Hepatocyte (in vitro differentiated cells): ENCODE measurements at regions not wholly inside any gene's neighbourhood (a gene's known extent, or its start where the extent isn't known, plus 50 kb on each side); places are given as distances from the start of the nearest gene placed in this dataset.

Experiments
- DNase-seq: peaks from one replicate; pipeline ENCODE4 v3.0.0-alpha.2; 2016; ENCODE audit warnings: low spot score
- H2AFZ ChIP-seq: fragments of 200-600 bp; sonication (generic); 2 replicates; pipeline ENCODE4 v1.6.0; 2016; ENCODE audit warnings: antibody characterized with exemption, mild to moderate bottlenecking
- H3K27ac ChIP-seq: fragments of 200-600 bp; sonication (generic); 2 replicates; pipeline ENCODE4 v1.5.1; 2016; ENCODE audit warnings: mild to moderate bottlenecking
- H3K27me3 ChIP-seq: fragments of 200-600 bp; sonication (generic); 2 replicates; pipeline ENCODE4 v1.6.1; 2016
- H3K36me3 ChIP-seq: fragments of 200-600 bp; sonication (generic); replicated peaks from 2 replicates; pipeline ENCODE4 v1.5.1; 2016; ENCODE audit warnings: low read depth; ENCODE audit not compliant: insufficient read depth
- H3K4me1 ChIP-seq: fragments of 200-600 bp; sonication (generic); 2 replicates; pipeline ENCODE4 v1.5.1; 2016; ENCODE audit warnings: mild to moderate bottlenecking, moderate library complexity; ENCODE audit not compliant: insufficient read depth
- H3K4me2 ChIP-seq: fragments of 200-600 bp; sonication (generic); 2 replicates; pipeline ENCODE4 v1.6.0; 2016
- H3K4me3 ChIP-seq: fragments of 200-600 bp; sonication (generic); 2 replicates; pipeline ENCODE4 v1.5.1; 2016; ENCODE audit warnings: mild to moderate bottlenecking
- H3K79me2 ChIP-seq: fragments of 200-600 bp; sonication (generic); 2 replicates; pipeline ENCODE4 v1.6.0; 2017; ENCODE audit warnings: mild to moderate bottlenecking
- H3K9me2 ChIP-seq: fragments of 200-600 bp; sonication (generic); replicated peaks from 2 replicates; pipeline ENCODE4 v1.6.0; 2017; ENCODE audit warnings: mild to moderate bottlenecking; ENCODE audit not compliant: insufficient read depth
- H3K9me3 ChIP-seq: fragments of 200-600 bp; sonication (generic); 2 replicates; pipeline ENCODE4 v1.5.1; 2016; ENCODE audit warnings: low read depth, mild to moderate bottlenecking
- H4K20me1 ChIP-seq: fragments of 200-600 bp; sonication (generic); 2 replicates; pipeline ENCODE4 v1.6.0; 2016; ENCODE audit warnings: mild to moderate bottlenecking; ENCODE audit not compliant: insufficient read depth, poor library complexity, severe bottlenecking
- EZH2 ChIP-seq: fragments of 200-600 bp; sonication (generic); IDR thresholded peaks from 2 replicates; pipeline ENCODE4 v1.6.1; 2016; ENCODE audit warnings: antibody characterized with exemption, mild to moderate bottlenecking, borderline replicate concordance
- EZH2phosphoT487 ChIP-seq: fragments of 200-600 bp; sonication (generic); IDR thresholded peaks from one replicate; pipeline ENCODE4 v1.6.1; 2018; ENCODE audit warnings: antibody characterized with exemption, mild to moderate bottlenecking, low read depth, moderate library complexity; ENCODE audit not compliant: unreplicated experiment, severe bottlenecking
- WGBS: methylation state at CpG from one replicate; pipeline ENCODE4 v1.1.6; 2016; ENCODE audit warnings: low lambda C conversion rate; ENCODE audit errors: missing lambda C conversion rate; 5-methylcytosine and 5-hydroxymethylcytosine counted together
- TF ChIP-seq, protein P1 (sequence below): fragments of 200-600 bp; sonication (generic); IDR thresholded peaks from 2 replicates; pipeline ENCODE4 v1.5.1; 2016; ENCODE audit warnings: antibody characterized with exemption, mild to moderate bottlenecking; ENCODE audit not compliant: poor library complexity

DNA sequence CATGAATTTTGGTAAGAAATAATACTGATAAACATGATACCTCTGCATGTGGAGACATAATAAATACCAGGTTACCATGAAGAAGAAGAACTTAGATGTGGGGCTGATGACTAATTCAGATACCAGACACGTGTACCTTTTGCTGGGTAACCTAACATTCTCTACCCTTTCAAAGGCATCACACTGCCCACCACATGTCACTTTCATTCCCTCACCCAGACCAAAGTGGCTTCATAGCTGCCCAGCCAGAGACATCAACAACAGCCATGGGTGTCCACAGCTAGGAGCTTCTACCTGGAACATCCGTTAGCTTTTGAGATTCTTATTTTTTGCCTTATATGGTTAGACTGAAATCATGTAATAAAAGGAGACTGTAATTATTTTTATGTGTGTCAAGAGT lies 396.8 kb downstream of the MED10 start:
- Histone ChIP-seq H3K4me2 (no peak overlapping the region), H2AFZ (no peak overlapping the region), H3K9me3 (no peaks in the 10 kb centered on the region), H3K4me3 (no peak overlapping the region), H3K36me3 (no peaks in the 10 kb centered on the region), H3K4me1 (no peaks in the 10 kb centered on the region), H3K27me3 (no peaks in the 10 kb centered on the region), H3K27ac (no peak overlapping the region), H3K79me2 (no peaks in the 10 kb centered on the region), H3K9me2 (no peaks in the 10 kb centered on the region), H4K20me1 (no peaks in the 10 kb centered on the region)
- no peak for TF ChIP-seq EZH2
- no peak for TF ChIP-seq EZH2phosphoT487
- TF ChIP-seq, protein P1, sequence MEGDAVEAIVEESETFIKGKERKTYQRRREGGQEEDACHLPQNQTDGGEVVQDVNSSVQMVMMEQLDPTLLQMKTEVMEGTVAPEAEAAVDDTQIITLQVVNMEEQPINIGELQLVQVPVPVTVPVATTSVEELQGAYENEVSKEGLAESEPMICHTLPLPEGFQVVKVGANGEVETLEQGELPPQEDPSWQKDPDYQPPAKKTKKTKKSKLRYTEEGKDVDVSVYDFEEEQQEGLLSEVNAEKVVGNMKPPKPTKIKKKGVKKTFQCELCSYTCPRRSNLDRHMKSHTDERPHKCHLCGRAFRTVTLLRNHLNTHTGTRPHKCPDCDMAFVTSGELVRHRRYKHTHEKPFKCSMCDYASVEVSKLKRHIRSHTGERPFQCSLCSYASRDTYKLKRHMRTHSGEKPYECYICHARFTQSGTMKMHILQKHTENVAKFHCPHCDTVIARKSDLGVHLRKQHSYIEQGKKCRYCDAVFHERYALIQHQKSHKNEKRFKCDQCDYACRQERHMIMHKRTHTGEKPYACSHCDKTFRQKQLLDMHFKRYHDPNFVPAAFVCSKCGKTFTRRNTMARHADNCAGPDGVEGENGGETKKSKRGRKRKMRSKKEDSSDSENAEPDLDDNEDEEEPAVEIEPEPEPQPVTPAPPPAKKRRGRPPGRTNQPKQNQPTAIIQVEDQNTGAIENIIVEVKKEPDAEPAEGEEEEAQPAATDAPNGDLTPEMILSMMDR = no peak
- no peak for DNase-seq
- WGBS = 88% methylated on average over 2 of the region's 2 CpGs

DNA sequence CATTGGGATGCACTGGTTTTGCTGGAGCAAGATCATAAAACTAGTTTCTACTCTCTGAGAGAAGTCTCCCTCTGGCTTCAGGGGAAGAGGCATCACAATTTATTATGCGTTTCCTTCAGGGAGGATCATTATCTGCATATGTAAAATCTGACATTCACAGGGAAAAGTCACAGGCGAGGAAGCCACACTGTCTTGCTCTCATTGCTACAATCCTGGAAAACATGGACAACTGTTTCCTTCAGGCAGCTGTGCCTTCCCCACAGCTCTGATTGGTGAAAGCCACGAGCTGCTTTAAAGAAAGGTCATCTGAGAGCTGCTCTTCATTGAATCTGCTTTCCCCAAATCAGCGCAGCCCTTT lies 397.8 kb downstream of the MED10 start:
- Histone ChIP-seq H3K27me3 (no peaks in the 10 kb centered on the region), H3K36me3 (no peaks in the 10 kb centered on the region), H3K79me2 (no peaks in the 10 kb centered on the region), H3K9me2 (no peaks in the 10 kb centered on the region), H3K4me3 (no peak overlapping the region), H4K20me1 (no peaks in the 10 kb centered on the region), H3K4me2 (no peak overlapping the region), H2AFZ (no peak overlapping the region), H3K4me1 (no peaks in the 10 kb centered on the region), H3K9me3 (no peaks in the 10 kb centered on the region), H3K27ac (no peak overlapping the region)
- TF ChIP-seq, protein P1 = no peak
- no peak for TF ChIP-seq EZH2phosphoT487
- no peak for TF ChIP-seq EZH2
- no peak for DNase-seq
- WGBS = 71% methylated on average over 4 of the region's 4 CpGs

DNA sequence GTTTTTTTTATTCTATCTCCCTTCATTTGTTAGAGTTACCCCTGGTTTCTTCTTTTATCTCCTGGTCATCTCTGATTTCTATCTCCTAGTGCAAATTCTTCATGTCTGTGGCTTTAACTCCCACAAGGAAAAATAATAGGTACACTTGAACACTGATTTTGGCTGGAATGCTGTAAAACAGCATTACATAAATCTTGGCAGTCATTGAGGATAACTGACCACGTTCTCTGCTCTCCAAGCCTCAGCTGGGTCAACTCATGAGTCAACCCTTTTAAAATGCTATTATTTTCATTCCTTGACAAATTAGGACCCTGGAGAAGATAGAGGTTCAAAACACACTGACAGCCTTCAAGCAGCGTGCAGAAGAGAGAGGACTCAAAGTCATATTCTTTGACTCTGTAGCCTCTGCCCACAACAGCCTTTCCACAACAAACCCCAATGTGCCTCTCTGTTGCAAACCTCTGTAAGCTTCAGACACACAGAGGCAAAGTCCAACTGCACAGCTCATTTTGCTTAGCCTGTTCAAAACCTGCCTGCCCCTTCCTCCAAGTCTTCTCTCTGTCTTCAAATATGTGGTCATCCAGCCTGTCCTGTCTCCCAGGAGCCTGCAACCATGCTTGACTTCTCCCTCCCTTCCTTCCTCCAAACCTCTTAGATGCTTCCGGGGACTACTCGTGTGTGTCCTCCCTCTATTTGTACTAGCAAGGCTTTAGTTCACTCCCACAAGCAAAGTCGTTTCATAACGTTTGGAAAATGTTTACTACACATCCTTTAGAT lies 398.4 kb downstream of the MED10 start:
- no peaks in the 10 kb centered on the region for H4K20me1 ChIP-seq
- H2AFZ ChIP-seq = no peak overlapping the region
- TF ChIP-seq EZH2 = no peak
- TF ChIP-seq, protein P1 = no peak
- no peak for TF ChIP-seq EZH2phosphoT487
- no peak overlapping the region for H3K27ac ChIP-seq
- no peak for DNase-seq
- H3K9me3 ChIP-seq = no peaks in the 10 kb centered on the region
- no peak overlapping the region for H3K4me3 ChIP-seq
- no peaks in the 10 kb centered on the region for H3K27me3 ChIP-seq
- no peaks in the 10 kb centered on the region for H3K36me3 ChIP-seq
- H3K4me1 ChIP-seq = no peaks in the 10 kb centered on the region
- H3K9me2 ChIP-seq = no peaks in the 10 kb centered on the region
- H3K4me2 ChIP-seq = no peak overlapping the region
- no peaks in the 10 kb centered on the region for H3K79me2 ChIP-seq
- WGBS = 43% methylated on average over 6 of the region's 6 CpGs
